Ascending aorta (tissue), 2 donors: ENCODE measurements at regions not wholly inside any gene's neighbourhood (a gene's known extent, or its start where the extent isn't known, plus 50 kb on each side); places are given as distances from the start of the nearest gene placed in this dataset.

ENCODE experiments used
- DNase-seq, 2 donors: peaks; one replicate each; pipeline ENCODE4 v3.0.0-alpha.2; 2019; ENCODE audit warnings: low spot score in 2 of 2
- H3K27ac ChIP-seq, 2 donors: fragments of 200-600 bp; sonication (generic); one replicate each; pipeline ENCODE4 v1.5.1; 2016 to 2017; ENCODE audit warnings: mild to moderate bottlenecking in 1 of 2
- H3K27me3 ChIP-seq: fragments of 200-600 bp; sonication (generic); one replicate; pipeline ENCODE4 v1.5.1; 2017
- H3K36me3 ChIP-seq, 2 donors: fragments of 200-600 bp; sonication (generic); one replicate each; pipeline ENCODE4 v1.5.1; 2016
- H3K4me1 ChIP-seq, 2 donors: fragments of 200-600 bp; sonication (generic); one replicate each; pipeline ENCODE4 v1.5.1; 2016 to 2017; ENCODE audit warnings: mild to moderate bottlenecking in 1 of 2
- H3K4me3 ChIP-seq, 2 donors: fragments of 200-600 bp; sonication (generic); one replicate each; pipeline ENCODE4 v1.5.1; 2016 to 2017; ENCODE audit warnings: mild to moderate bottlenecking in 1 of 2
- H3K9me3 ChIP-seq, 2 donors: fragments of 200-600 bp; sonication (generic); one replicate each; pipeline ENCODE4 v1.5.1; 2016
- CTCF ChIP-seq, 3 experiments: fragments of 200-600 bp in 2 of 3; fragments of 450-650 bp in 1 of 3; sonication (generic) in 2 of 3; IDR thresholded peaks; one replicate each; pipeline ENCODE4 v1.5.1; 2016 to 2019; ENCODE audit warnings: antibody characterized with exemption in 3 of 3, mild to moderate bottlenecking in 1 of 3, moderate library complexity in 1 of 3
- intact Hi-C: fragments of 100-400 bp; cut with DNase I; formaldehyde crosslinking; loops from one replicate; pipeline ENCODE4 v1.15.1; 2023

GRCh38 chr2:12400543-12400942 is 316.2 kb upstream of the TRIB2 start:
- no peaks in the 10 kb centered on the region for H3K36me3 ChIP-seq
- no peak for TF ChIP-seq CTCF (IDR thresholded peaks at IDR 0.05)
- no peaks in the 10 kb centered on the region for H3K9me3 ChIP-seq
- intact Hi-C loops: no loop called here
- no peak for DNase-seq
- H3K27me3 ChIP-seq: no peaks in the 10 kb centered on the region
- H3K27ac ChIP-seq: no peak overlapping the region
- no peak overlapping the region for H3K4me3 ChIP-seq
- H3K4me1 ChIP-seq: no peaks in the 10 kb centered on the region

GRCh38 chr2:12402440-12403139 is 314.1 kb upstream of the TRIB2 start:
- H3K27ac ChIP-seq: no peak overlapping the region
- H3K4me1 ChIP-seq: no peaks in the 10 kb centered on the region
- intact Hi-C loops: no loop called here
- no peaks in the 10 kb centered on the region for H3K27me3 ChIP-seq
- DNase-seq: no peak
- H3K9me3 ChIP-seq: no peaks in the 10 kb centered on the region
- no peak for TF ChIP-seq CTCF (IDR thresholded peaks at IDR 0.05)
- no peaks in the 10 kb centered on the region for H3K36me3 ChIP-seq
- H3K4me3 ChIP-seq: no peak overlapping the region

- no peaks in the 10 kb centered on the region for H3K36me3 ChIP-seq
- no peak for DNase-seq
- intact Hi-C loops: no loop called here
- TF ChIP-seq CTCF (IDR thresholded peaks at IDR 0.05): no peak
- no peak overlapping the region for H3K4me3 ChIP-seq
- H3K4me1 ChIP-seq: no peaks in the 10 kb centered on the region
- H3K27me3 ChIP-seq: no peaks in the 10 kb centered on the region
- H3K9me3 ChIP-seq: no peaks in the 10 kb centered on the region
- H3K27ac ChIP-seq: no peak overlapping the region
Observed at GRCh38 chr2:12404497-12404896, 312.2 kb upstream of the TRIB2 start.

- no peaks in the 10 kb centered on the region for H3K36me3 ChIP-seq
- intact Hi-C loops: no loop called here
- DNase-seq: no peak
- no peak overlapping the region for H3K4me3 ChIP-seq
- no peaks in the 10 kb centered on the region for H3K4me1 ChIP-seq
- no peak overlapping the region for H3K27ac ChIP-seq
- H3K9me3 ChIP-seq: no peaks in the 10 kb centered on the region
- no peak for TF ChIP-seq CTCF (IDR thresholded peaks at IDR 0.05)
- no peaks in the 10 kb centered on the region for H3K27me3 ChIP-seq
Observed at GRCh38 chr2:12407160-12407559, 309.6 kb upstream of the TRIB2 start.

- Histone ChIP-seq H3K4me1 (no peaks in the 10 kb centered on the region), H3K36me3 (no peaks in the 10 kb centered on the region), H3K27ac (no peak overlapping the region), H3K4me3 (no peak overlapping the region), H3K27me3 (no peaks in the 10 kb centered on the region), H3K9me3 (no peaks in the 10 kb centered on the region)
- no peak for TF ChIP-seq CTCF (IDR thresholded peaks at IDR 0.05)
- intact Hi-C loops: no loop called here
- no peak for DNase-seq
Observed at GRCh38 chr2:12412898-12413305, 303.8 kb upstream of the TRIB2 start.

- H3K9me3 ChIP-seq: no peaks in the 10 kb centered on the region
- no peaks in the 10 kb centered on the region for H3K27me3 ChIP-seq
- H3K36me3 ChIP-seq: no peaks in the 10 kb centered on the region
- no peaks in the 10 kb centered on the region for H3K4me1 ChIP-seq
- intact Hi-C loops: no loop called here
- H3K4me3 ChIP-seq: no peak overlapping the region
- DNase-seq: no peak
- no peak overlapping the region for H3K27ac ChIP-seq
- no peak for TF ChIP-seq CTCF (IDR thresholded peaks at IDR 0.05)
Observed at GRCh38 chr2:12415536-12415935, 301.2 kb upstream of the TRIB2 start.
